GM21447 (cell line): ENCODE measurements at regions not wholly inside any gene's neighbourhood (a gene's known extent, or its start where the extent isn't known, plus 50 kb on each side); places are given as distances from the start of the nearest gene placed in this dataset.

Experiments
- ATAC-seq: cut with Tn5 transposase; IDR thresholded peaks from one replicate; pipeline ENCODE4 v1.9.1; 2021; ENCODE audit not compliant: unreplicated experiment

DNA sequence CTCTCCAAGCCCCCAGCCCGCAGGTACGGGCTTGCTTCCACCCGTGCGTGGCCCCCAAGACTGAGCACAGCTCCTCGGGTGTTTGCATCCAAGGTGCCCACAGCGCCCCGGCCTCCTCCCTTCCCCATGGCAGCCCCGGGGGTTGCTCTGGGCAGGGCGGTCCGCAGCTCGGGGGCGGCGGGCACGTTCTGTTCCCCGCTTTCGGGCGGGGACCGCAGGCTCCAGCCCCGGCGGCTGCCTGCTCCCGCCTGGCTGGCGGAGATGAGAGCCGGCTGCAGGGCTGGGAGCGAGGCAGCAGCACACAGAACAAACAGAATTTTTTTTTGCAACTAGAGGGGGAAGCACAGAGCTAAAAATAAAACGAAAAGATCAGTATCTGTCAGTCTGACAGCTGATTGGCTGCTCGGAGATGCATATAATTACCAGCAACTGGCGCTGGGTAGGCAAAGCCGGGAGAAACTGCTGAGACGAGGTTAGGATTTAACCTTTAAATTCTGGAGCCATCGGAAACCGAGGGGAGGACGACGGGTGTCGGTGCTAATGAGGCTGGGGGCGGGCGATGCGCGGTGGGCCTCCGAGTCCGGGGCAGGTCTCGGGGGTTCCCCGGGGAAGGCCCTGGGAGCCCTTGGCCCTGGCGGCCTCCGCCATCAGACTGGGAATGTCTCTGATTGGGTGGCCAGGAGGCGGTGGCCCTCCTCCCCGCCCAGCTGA lies 142.7 kb upstream of the IER5L start:
- no peak for ATAC-seq

DNA sequence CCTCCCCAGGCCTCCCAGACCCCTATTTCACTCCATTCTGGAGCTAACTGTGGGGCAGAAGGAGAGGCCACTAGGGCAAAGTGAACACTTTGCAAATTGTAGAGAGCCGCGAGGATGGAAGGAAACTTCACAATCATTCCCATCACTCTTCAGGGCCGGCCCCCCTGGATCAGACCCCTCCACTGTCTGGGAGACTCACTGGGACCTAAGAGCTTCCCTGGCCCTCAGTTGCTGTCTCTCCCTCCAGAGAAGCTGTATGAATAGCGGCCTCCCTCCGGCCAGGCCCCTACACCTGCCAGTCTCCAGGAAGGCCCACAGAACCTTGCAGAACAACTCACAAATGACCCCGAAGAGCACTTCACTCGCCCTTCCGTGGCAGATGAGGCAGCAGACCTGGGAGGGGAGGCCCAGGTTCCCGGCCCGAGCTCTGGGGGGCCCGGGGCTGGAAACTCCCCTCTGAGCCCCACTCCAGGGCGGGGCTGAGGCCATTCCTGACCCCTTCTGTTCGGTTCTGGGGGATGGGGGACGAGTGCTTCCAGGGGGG lies 141.9 kb upstream of the IER5L start:
- no peak for ATAC-seq

DNA sequence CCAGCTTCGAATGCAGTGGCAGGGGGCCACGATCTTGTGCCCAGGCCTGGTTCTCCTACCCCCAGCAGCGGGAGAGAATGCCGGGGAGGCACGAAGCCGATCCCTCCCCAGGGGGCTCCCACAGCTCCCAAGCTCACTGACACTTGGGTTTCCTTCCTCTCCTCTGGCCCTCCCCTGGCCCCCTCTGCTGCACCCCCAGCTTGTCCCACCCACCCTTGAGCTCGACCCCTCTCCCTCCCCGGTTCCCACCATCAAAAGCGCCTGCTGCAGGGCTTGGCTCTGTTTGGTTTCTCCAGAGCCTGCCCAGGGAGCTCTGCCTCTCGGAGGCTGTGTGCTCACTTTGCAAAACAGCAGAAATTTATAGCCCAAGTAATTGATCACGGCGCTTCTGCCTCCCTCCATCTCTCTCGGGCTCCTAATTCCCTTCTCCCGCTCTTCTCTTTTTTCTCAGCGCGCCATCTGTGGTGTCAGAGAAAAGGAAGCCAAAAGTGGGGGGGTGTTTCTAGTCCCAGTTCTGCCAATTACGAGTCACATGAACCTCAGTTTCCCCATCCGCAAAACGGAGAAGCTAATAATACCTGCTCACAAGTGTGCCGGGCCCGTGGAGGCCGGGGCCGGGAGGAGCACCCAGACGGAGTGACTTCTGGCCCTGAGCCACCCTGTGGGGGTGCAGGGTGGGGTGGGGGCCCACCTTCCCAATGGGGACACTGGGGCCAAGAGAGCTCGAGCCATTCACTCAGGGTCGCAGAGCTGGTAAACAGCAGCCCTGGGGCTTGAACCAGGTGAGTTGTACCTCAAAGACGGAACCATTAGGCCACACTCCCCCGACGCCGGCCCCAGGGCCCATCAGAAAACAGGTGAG lies 141.2 kb upstream of the IER5L start:
- no peak for ATAC-seq

DNA sequence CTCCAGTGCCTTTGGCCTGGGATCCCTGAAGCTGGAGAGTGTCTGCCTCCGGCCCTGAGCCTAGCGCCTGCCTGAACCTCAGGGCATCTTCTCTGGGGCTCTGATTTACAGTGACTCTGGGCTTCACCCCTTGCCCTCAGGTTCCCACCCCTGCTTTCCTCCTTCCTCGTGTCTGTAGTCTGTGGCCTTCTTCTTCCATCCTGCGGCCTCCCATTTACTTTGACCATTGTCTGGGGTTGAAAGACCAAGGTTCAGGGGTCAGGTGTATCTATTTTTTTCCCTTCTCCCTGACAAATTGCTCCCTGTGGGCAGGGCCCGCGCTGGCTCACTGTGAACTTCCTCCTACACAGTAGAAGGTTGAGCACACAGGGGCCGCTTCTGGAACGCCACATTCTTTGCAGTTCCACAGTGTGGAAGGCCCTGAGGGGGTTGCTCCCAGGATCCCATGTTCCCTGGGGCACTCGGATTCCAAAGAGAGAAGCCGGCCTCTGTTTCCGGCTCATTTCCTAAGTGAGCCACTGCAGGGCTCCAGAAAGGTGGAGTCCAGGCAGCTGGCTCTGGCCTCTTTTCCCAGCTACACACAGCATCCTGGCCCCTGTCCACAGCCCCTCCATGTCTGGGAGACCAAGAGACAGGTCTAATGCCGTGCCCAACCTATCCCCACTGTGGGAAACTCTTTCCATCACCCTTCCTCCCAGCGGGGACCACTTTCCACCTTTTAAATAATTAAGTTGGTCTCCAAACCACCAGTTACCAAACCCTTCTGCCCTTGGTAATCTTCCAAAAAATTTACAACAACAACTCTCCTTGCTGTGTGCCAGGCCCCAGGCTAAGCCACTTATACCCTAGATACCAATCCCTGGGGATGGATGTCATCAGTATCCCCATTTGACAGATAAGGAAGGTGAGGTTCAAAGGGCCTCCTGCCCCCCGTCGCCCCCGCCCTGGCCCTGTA lies 140.3 kb upstream of the IER5L start:
- ATAC-seq: no peak

DNA sequence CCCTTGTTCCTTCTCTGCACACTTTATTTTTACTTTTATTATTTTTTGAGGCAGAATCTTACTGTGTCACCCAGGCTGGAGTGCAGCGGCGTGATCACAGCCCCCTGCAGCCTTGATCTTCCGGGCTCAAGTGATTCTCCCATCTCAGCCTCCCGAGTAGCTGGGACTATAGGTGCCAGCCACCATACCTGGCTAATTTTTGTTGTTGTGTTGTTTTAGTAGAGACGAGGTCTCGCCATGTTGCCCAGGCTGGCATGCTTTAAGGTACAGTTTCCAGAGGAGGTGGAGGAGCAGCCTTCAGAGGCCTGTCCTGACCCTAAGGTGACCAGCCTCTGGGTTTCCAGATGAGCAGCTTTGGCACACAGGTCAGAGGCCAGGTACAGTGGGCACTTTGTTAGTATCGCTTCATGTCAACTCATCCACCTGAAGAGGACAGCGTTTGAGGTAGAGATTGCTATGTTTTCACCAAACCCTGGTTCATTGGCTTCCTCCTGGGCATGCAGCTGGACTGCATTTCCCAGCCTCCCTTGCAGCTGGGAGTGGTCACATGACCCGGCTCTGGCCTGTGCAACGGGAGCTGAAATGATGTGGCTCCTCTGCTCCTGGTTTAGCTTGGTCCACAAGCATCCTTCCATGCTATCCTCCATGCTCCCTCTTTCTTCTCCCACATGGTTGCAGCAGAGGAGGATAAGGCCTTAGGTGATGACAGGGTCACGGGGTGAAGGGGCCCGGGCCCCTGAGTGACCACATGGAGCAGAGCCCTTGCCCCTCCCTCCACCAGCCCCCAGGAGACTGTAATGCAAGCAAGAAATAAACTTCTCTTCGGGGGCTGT lies 139.3 kb upstream of the IER5L start:
- no peak for ATAC-seq

DNA sequence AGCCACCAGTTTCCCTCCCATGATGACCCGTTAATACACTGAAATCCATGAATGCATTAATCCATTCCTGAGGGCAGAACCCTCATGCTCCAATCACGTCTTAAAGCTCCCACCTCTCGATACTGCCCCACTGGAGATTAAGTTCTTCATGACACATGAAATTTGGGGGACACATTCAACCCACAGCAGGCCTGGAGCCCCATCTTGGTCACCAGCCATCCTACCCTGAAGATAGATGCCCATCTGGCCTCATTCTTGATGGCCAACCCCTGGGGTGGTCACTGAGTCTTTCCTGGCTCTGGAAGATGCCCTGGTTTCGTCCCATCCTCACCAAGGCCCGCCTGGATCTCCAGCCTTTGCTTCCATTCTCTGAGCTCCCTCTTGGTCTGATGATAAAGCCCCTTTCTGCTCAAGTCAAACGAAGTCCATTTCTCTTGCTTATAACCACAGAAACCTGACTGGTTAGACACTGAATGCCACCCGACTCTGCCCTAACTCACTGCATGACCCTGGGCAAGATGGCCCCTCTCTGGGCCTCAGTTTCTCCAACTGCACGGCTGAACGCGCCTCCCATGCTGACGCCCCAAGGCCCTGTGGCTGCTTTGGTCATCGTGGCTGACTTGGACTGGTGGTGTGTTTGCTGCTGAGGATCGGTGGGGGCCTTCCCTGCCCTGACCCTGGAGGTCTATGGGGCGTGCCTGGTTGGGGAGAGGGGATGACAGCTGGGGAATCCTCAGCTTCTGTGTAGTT lies 138.4 kb upstream of the IER5L start:
- no peak for ATAC-seq

DNA sequence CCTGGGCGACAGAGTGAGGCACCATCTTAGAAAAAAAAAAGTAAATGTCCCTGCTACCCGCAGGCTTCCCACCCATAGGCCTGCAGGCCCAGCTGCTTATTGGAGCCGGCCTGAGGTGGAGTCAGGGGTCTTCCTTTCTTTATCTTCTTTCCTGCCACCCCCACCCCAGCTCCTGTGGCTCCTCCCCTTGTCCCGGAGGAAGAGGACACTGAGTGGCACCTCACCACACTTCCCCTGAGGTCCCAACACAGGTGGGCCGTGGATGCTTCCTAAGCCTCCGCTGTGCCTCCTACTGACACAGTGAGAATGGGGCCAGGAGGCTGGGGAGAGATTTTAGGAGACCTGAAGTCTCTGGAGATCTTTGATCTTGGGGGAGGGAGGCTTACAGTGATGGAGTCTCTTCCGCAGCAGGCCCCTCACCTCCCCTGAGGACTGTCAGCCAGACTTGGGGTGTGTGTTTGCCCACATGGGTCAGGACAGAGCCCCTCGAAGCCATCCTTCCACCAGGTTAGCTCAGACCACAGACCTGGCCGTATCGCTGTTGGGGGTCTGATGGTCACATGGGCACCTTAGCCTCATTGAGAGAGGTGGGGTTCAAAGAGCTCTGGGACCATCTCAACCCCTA lies 135.4 kb upstream of the IER5L start:
- no peak for ATAC-seq

DNA sequence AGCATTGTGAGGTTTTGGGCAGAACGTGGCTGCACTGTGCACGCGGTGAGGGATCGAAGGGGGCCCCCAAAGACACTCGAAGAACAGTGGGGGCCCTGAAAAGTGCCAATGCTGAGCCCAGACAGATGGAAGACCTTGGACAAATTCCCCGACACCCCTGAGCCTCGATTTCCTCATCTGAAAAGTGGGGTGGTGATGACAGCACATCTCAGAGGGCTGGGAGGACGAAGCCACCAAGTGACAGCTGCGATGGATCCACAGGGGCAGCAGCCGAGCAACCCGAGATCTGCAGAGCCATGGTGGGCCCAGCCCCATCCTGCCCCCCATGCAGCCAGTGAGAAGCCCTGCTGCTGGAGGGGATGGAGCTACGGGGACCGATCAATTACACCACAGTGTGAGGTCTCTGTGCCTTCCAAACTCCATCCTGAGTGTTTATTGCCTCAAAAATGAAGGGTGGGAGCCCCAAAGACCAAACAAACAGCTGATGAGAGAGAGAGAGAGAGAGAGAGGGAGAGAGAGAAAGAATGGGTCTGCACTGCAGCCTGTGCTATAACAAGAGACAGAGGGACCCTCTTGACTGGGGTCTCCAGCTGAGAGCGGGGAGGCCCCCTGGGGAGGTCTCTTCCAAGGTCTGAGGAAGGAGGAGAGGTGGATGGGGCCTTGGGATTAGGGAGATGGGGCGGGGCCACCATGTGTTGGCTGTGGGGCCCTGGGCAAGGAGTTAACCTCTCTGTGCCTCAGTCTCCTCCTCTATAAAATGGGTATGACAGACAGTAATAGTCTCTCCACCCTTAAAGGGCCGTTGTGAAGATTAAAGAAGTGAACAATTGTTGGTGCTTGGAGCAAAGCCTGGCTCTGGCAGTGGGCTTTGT lies 134.4 kb upstream of the IER5L start:
- no peak for ATAC-seq

DNA sequence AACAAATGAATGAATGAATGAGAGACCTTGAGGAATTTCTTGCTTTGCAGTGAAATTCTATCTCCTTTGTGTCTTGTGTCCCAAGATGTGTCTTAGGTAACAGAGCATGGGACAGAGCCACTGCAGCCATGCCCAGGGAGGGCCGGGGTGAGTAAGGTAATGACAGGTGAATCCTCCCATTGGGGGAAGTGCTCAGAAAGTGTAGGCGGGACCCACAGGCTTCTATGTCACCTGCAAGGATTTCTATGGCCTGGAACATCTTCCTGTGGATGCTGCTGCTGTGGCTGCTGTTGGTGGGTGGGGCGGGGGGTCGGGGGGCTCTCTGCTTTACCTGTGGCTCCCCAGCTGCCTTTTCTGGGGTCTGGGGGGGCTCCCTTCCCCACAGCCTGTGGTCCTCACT lies 133.6 kb upstream of the IER5L start:
- ATAC-seq: no peak

DNA sequence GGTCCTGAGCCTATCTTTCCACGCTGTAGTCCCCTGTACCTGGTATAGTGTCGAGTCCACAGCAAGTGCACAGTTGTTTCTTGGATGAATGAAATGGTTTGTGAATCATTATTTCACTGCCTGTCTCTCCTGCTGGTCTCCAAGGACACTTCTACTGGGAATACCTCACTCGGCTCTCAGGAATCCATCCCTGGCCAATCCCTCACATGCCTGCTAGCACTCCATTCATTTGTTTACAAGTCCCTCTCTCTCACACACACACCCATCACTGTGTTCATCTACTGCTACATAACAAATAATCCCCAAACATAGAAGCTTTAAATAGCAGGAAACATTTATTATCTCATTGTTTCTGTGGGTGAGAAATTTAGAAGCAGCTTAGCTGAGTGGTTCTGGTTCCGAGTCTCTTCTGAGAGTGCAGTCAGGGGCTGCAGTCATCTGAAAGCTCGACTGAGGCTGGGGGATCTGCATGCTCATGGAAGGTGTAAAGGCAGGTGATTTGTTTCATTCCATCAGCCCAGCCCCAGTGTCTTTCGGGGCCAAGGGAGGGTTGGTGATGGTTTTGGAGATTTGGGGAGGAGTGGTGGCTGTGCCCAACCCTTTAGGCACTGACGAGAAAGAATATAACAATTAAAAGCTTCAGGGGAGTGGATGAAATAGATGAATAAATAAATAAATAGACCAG lies 132.7 kb upstream of the IER5L start:
- no peak for ATAC-seq

DNA sequence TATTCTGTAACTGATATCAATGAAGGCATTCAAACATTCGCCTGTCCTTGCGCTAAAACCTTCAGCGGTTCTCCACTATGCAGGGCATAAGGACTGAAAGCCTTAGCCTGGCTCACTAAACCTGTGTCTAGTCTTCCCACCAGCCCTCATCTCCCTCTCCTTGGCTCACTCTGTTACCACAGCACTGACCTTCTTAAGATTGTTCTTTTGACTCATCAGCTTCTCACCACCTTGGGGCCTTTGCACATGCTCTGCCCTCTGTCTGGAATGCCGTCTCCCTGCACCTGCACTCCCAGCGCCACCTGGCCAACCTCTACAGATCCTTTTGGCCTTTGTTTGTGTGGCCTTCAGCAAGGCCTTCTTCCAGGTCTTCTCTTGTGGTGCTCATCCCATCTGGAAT lies 131.8 kb upstream of the IER5L start:
- ATAC-seq: no peak

DNA sequence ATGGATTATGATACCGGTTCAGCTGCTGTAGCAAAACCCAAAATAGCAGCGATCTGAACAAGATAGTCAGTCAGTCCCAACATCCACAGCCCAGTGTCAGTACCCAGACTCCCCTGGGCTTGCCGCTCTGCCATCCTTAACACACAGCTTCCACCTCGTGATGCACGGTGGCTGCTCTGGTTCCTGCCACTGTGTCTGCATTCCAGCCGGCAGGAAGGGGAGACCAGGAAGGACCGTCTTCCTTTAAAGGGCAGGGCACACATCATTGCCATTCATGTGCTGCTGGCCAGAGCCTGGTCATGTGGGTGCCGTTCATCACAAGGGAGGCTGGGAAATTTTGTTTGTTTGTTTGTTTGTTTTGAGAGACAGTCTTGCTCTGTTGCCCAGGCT lies 131.0 kb upstream of the IER5L start:
- no peak for ATAC-seq

DNA sequence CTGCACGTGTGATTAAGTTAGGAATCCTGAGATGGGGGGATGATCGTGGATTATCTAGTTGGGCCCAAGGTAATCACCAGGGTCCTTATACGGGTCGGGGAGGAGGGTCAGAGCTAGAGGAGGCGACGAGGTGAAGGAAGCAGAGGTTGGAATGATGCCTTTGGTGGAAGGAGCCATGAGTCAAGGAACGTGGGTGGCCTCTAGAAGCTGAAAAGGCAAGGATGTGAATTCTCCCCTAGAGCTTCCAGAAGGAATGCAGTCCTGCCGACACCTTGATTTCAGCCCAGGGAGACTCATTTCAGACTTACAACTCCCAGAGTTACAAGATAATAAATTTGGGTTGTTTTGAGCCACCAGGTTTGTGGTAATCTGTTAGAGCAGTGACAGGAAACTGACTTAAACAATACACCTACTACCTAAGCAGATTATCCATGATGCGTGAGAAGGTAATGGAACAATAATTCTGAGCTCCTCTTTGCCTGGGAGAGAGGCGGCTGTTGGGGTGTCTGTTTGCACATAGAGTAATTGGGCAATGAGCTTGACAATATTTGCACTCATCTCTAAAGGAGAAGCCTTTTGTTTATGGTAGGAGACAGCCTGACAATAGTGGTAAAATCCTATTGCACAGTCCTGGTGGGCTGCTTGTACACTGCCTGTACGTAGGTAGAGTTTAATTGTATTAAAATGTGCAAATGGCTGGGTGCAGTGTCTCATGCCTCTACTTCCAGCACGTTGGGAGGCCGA lies 129.3 kb upstream of the IER5L start:
- ATAC-seq: no peak

DNA sequence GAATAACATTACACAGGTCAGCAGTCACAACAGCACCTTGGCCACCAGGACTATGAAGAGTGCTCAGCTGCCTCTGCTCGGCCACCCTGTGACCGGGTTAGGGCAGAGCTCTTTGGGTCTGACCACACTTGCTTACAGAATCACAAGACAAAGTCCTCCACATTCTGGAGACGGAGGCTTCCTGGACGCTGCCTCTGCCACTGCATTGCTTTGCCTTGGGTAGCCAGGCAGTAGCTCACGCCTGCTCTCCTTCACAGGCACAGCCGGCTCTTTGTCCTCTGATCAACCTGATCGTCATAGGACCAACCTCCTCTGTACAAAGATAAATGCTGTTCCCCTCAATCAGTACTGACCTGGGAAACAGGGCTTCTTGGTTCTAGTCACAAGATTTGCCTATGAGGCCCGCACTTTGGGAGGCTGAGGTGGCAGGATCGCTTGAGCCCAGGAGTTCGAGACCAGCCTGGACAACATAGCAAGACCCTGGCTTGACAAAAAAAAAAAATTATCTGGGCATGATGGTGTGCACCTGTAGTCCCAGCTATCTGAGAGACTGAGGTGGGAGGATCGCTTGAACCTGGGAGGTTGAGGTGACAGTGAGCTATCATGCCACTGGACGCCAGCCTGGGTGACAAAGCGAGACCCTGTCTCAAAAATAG lies 128.4 kb upstream of the IER5L start:
- ATAC-seq: no peak

DNA sequence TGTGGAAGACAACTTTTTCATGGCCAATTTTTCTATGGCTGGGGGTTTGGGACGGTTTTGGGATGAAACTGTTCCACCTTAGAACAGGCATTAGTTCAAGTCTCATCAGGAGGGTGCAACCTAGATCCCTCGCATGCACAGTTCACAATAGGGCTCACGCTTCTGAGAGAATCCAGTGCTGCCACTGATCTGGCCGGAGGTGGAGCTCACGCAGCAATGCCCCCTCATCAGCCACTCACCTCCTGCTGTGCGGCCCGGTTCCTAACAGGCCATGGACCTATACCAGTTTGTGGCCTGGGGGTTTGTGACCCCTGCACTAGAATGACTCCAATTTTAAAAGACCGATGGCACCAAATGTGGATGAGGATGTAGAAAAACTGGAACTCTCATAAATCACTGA lies 127.2 kb upstream of the IER5L start:
- no peak for ATAC-seq

DNA sequence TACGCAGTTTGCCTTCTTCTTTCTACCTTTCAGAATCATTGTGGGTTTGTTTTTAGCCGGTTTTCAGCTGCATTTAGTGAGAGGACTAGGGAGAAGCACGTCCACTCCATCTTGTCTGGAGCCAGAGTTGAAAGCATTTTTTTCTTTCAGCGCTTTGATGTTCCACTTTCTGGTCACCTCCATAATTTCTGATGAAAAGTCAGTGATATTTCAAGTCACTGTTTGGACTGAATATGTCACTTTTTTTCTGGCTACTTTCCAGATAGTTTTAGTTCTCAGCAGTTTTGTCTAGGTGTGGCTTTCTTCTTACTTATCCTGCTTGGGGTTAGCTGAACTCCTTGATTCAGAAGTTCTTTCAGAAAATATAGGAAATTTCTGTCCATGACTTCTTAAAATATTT lies 123.9 kb upstream of the IER5L start:
- ATAC-seq: no peak
